A673 (cell line): ENCODE measurements at regions not wholly inside any gene's neighbourhood (a gene's known extent, or its start where the extent isn't known, plus 50 kb on each side); places are given as distances from the start of the nearest gene placed in this dataset.

Experiments used
- CTCF ChIP-seq: fragments of 300-800, 200-600 bp; sonication (generic); conservative IDR thresholded peaks from 2 replicates; pipeline ENCODE4 v1.5.1; 2017; ENCODE audit warnings: low read depth, mild to moderate bottlenecking, antibody characterized with exemption, low read length, moderate library complexity, mixed read lengths
- EZH2 ChIP-seq: fragments of 200-600 bp; sonication (generic); IDR thresholded peaks from 2 replicates; pipeline ENCODE4 v1.6.1; 2017; ENCODE audit warnings: borderline replicate concordance, low read depth, mild to moderate bottlenecking, mixed read lengths, antibody characterized with exemption, low read length; ENCODE audit not compliant: poor library complexity, severe bottlenecking

- TF ChIP-seq CTCF (no peak), EZH2 (no peak)
These were observed 601.0 kb upstream of the LINC00305 start for GRCh38 chr18:64749884-64750283.
